ENCODE measurements at regions not wholly inside any gene's neighbourhood (a gene's known extent, or its start where the extent isn't known, plus 50 kb on each side); places are given as distances from the start of the nearest gene placed in this dataset.

GRCh38 chr15:87724330-87724729, 532.2 kb downstream of the NTRK3 start:
- no peak for TF ChIP-seq CTCF (IDR thresholded peaks at IDR 0.05)
- TF ChIP-seq POLR2A (IDR thresholded peaks at IDR 0.05; ENCODE audit: low read depth) = no peak
- TF ChIP-seq EP300 (IDR thresholded peaks at IDR 0.05) = no peak
- TF ChIP-seq POLR2AphosphoS5 (IDR thresholded peaks at IDR 0.05) = no peak
